ENCODE measurements at regions not wholly inside any gene's neighbourhood (a gene's known extent, or its start where the extent isn't known, plus 50 kb on each side); places are given as distances from the start of the nearest gene placed in this dataset.

DNA sequence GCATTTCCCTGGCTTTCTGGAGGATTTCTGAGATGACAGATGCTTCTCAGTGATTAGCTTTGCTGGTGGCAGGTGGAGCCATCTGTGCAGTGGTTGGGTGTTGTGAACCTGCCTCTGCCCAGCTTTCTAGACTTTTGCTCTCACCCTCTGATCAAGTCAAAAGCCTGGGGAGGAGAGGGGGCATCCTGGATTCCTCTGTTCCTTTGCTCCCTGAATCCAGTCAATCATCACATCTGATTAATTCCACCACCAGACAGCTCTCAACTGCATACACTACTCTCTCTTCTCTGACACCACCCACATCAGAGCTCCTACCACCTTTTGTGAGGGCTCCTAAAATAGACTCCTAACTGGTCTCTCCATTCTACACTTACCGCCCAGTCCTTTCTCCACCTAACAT lies 283.5 kb downstream of the WDR11 start:
- Histone ChIP-seq H3K27me3 (no peaks in the 10 kb centered on the region), H3K4me2 (no peak overlapping the region), H3K9me3 (ENCODE audit: low read depth) (no peaks in the 10 kb centered on the region), H3K36me3 (replicated peaks; ENCODE audit: insufficient read depth, low read depth) (no peaks in the 10 kb centered on the region), H3K4me3 (no peak overlapping the region), H3K4me1 (ENCODE audit: insufficient read depth) (peaks cover 5% of the 10 kb centered on the region), H3K9me2 (replicated peaks; ENCODE audit: insufficient read depth) (no peaks in the 10 kb centered on the region), H3K27ac (no peak overlapping the region), H4K20me1 (ENCODE audit: insufficient read depth, poor library complexity, severe bottlenecking) (no peaks in the 10 kb centered on the region), H3K79me2 (no peaks in the 10 kb centered on the region), H2AFZ (no peak overlapping the region)
- DNase-seq (ENCODE audit: low spot score) = no peak
- TF ChIP-seq CTCF (IDR thresholded peaks at IDR 0.05; ENCODE audit: poor library complexity) (no peak), EZH2 (IDR thresholded peaks at IDR 0.05; ENCODE audit: borderline replicate concordance) (no peak), EZH2phosphoT487 (IDR thresholded peaks at IDR 0.05; ENCODE audit: low read depth, severe bottlenecking, unreplicated experiment) (no peak)
- WGBS (ENCODE audit: low lambda C conversion rate, missing lambda C conversion rate) = 96% methylated on average over 1 of the region's 1 CpG

GRCh38 chr10:121135512-121135911 lies 284.4 kb downstream of the WDR11 start:
- H4K20me1 ChIP-seq (ENCODE audit: insufficient read depth, poor library complexity, severe bottlenecking) = no peaks in the 10 kb centered on the region
- 97% methylated on average over 4 of the region's 4 CpGs for WGBS (ENCODE audit: low lambda C conversion rate, missing lambda C conversion rate)
- no peaks in the 10 kb centered on the region for H3K36me3 ChIP-seq (replicated peaks; ENCODE audit: insufficient read depth, low read depth)
- DNase-seq (ENCODE audit: low spot score) = no peak
- no peak overlapping the region for H3K27ac ChIP-seq
- no peak overlapping the region for H3K4me3 ChIP-seq
- no peaks in the 10 kb centered on the region for H3K9me3 ChIP-seq (ENCODE audit: low read depth)
- H2AFZ ChIP-seq = no peak overlapping the region
- H3K27me3 ChIP-seq = no peaks in the 10 kb centered on the region
- peaks cover 5% of the 10 kb centered on the region for H3K4me1 ChIP-seq (ENCODE audit: insufficient read depth)
- H3K4me2 ChIP-seq = no peak overlapping the region
- H3K79me2 ChIP-seq = no peaks in the 10 kb centered on the region
- no peaks in the 10 kb centered on the region for H3K9me2 ChIP-seq (replicated peaks; ENCODE audit: insufficient read depth)
- TF ChIP-seq CTCF (IDR thresholded peaks at IDR 0.05; ENCODE audit: poor library complexity) (no peak), EZH2 (IDR thresholded peaks at IDR 0.05; ENCODE audit: borderline replicate concordance) (no peak)

DNA sequence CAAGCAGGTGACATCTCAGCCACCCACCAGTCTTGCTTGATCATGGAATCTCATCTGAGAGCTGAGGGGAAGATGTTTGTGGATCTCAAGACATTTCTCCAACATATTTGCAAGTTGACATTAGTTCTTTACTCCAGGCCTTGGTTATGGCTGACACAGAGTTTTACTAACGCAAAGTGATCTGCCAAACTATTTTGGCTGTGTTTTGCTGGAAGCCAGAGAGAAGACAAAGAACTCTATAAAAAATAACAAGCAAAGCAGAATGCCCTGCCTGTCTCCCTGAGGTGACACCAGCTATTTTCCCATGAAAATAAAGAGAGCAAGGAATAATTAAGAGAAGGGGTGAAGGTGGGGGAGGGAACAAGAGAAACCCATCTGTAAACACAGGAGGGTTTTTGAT lies 286.4 kb downstream of the WDR11 start:
- 75% methylated on average over 1 of the region's 1 CpG for WGBS (ENCODE audit: low lambda C conversion rate, missing lambda C conversion rate)
- H3K9me2 ChIP-seq (replicated peaks; ENCODE audit: insufficient read depth) = no peaks in the 10 kb centered on the region
- H3K27ac ChIP-seq = no peak overlapping the region
- H3K4me3 ChIP-seq = no peak overlapping the region
- TF ChIP-seq CTCF (IDR thresholded peaks at IDR 0.05; ENCODE audit: poor library complexity) (no peak), EZH2phosphoT487 (IDR thresholded peaks at IDR 0.05; ENCODE audit: low read depth, severe bottlenecking, unreplicated experiment) (no peak), EZH2 (IDR thresholded peaks at IDR 0.05; ENCODE audit: borderline replicate concordance) (no peak)
- no peaks in the 10 kb centered on the region for H3K79me2 ChIP-seq
- H3K9me3 ChIP-seq (ENCODE audit: low read depth) = no peaks in the 10 kb centered on the region
- H4K20me1 ChIP-seq (ENCODE audit: insufficient read depth, poor library complexity, severe bottlenecking) = no peaks in the 10 kb centered on the region
- no peak for DNase-seq (ENCODE audit: low spot score)
- H2AFZ ChIP-seq = no peak overlapping the region
- no peaks in the 10 kb centered on the region for H3K27me3 ChIP-seq
- H3K4me1 ChIP-seq (ENCODE audit: insufficient read depth) = no peaks in the 10 kb centered on the region
- H3K36me3 ChIP-seq (replicated peaks; ENCODE audit: insufficient read depth, low read depth) = no peaks in the 10 kb centered on the region
- H3K4me2 ChIP-seq = no peak overlapping the region
